GM12878 (cell line): ENCODE measurements at regions not wholly inside any gene's neighbourhood (a gene's known extent, or its start where the extent isn't known, plus 50 kb on each side); places are given as distances from the start of the nearest gene placed in this dataset.
A peak's percentile ranks its signal among the peaks of the same experiment; 100 is the strongest.

Experiments used
- ATF2 ChIP-seq: IDR thresholded peaks from 2 replicates; pipeline ENCODE4 v1.6.1; 2012; ENCODE audit warnings: low read length, inconsistent platforms
- BHLHE40 ChIP-seq, 2 experiments: fragments of 450-650 bp in 1 of 2; IDR thresholded peaks; 2 replicates each; pipeline ENCODE4 v1.6.1; 2011 to 2017; ENCODE audit warnings: low read depth in 2 of 2, borderline replicate concordance in 1 of 2, improper control_type of control experiment in 1 of 2, low read length in 1 of 2, mild to moderate bottlenecking in 1 of 2
- CBX5 ChIP-seq: sonication (generic); IDR thresholded peaks from 2 replicates; pipeline ENCODE4 v1.6.1; 2016; ENCODE audit warnings: low read depth, moderate library complexity, mild to moderate bottlenecking, inconsistent platforms
- ETV6 ChIP-seq, 2 experiments: fragments of 450-650 bp in 1 of 2; IDR thresholded peaks in 1 of 2; conservative IDR thresholded peaks in 1 of 2; 2 replicates each; pipeline ENCODE4 v1.6.1; 2014; ENCODE audit warnings: antibody characterized with exemption in 1 of 2, borderline replicate concordance in 1 of 2, low read depth in 1 of 2, mild to moderate bottlenecking in 1 of 2, moderate library complexity in 1 of 2
- EZH2 ChIP-seq: IDR thresholded peaks from 2 replicates; pipeline ENCODE4 v1.6.1; 2012; ENCODE audit warnings: low read depth, mild to moderate bottlenecking, control low read depth, inconsistent platforms, low read length, borderline replicate concordance; ENCODE audit not compliant: control insufficient read depth
- HDGF ChIP-seq: fragments of 450-650 bp; IDR thresholded peaks from 2 replicates; pipeline ENCODE4 v1.6.1; 2016; ENCODE audit warnings: antibody characterized with exemption
- JUND ChIP-seq: IDR thresholded peaks from 2 replicates; pipeline ENCODE4 v1.6.1; 2012; ENCODE audit warnings: low read depth, mild to moderate bottlenecking, low read length, improper control_type of control experiment, moderate library complexity
- NFIC ChIP-seq: IDR thresholded peaks from 2 replicates; pipeline ENCODE4 v1.6.1; 2012; ENCODE audit warnings: low read depth, mild to moderate bottlenecking, inconsistent platforms, low read length, moderate library complexity
- NR2F1 ChIP-seq: fragments of 450-650 bp; conservative IDR thresholded peaks from 2 replicates; pipeline ENCODE4 v1.6.1; 2017; ENCODE audit warnings: mild to moderate bottlenecking
- PAX5 ChIP-seq: IDR thresholded peaks from 2 replicates; pipeline ENCODE4 v1.6.1; 2011; ENCODE audit warnings: low read depth, low read length, borderline replicate concordance
- SMC3 ChIP-seq: IDR thresholded peaks from 2 replicates; pipeline ENCODE4 v1.6.1; 2011; ENCODE audit warnings: low read length, improper control_type of control experiment, borderline replicate concordance
- TCF12 ChIP-seq: IDR thresholded peaks from 2 replicates; pipeline ENCODE4 v1.6.1; 2011; ENCODE audit warnings: low read depth, mild to moderate bottlenecking, low read length
- ZNF592 ChIP-seq: fragments of 450-650 bp; IDR thresholded peaks from 2 replicates; pipeline ENCODE4 v1.6.1; 2017; ENCODE audit warnings: mild to moderate bottlenecking, moderate library complexity
- TF ChIP-seq, protein P1 (sequence below): fragments of 450-650 bp; IDR thresholded peaks from 2 replicates; pipeline ENCODE4 v1.6.1; 2017; ENCODE audit warnings: mild to moderate bottlenecking, moderate library complexity
- TF ChIP-seq, protein P2 (sequence below): fragments of 450-650 bp; IDR thresholded peaks from 2 replicates; pipeline ENCODE4 v1.6.1; 2016; ENCODE audit warnings: mild to moderate bottlenecking
- TF ChIP-seq, protein P3 (sequence below): IDR thresholded peaks from 2 replicates; pipeline ENCODE4 v1.6.1; 2012; ENCODE audit warnings: mild to moderate bottlenecking, low read depth, low read length

DNA sequence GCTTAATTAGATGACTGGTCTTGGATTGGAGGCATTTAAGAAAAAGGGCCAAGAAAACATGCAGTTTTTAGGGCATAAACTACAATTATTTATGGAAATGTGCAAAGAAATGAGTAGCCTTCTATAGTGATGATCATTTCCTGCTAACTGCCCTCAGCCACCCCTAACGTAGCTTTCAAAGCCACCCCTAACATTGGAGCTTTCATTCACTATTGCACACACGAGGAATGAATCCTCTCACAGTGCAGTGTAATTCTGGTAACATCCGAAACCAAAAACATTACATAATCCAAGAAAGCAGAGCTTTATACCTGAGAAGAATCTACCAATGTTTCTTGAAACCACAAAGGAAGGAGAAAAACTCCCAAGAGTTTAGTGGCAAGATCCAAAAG, 1003.6 kb downstream of the TMEM121 start (continued):
- TF ChIP-seq ATF2 (no peak), JUND (no peak), NR2F1 (no peak), HDGF (no peak), BHLHE40 (IDR thresholded peaks at IDR 0.05; ENCODE audit: borderline replicate concordance in 1 of 2, low read depth in 2 of 2, low read length in 1 of 2) (no peak), EZH2 (no peak), CBX5 (no peak), ZNF592 (no peak), NFIC (no peak; the same call in 1 of the 2 replicates), ETV6 (conservative IDR thresholded peaks at IDR 0.05 in 1 of 2, IDR thresholded peaks at IDR 0.05 in 1 of 2; ENCODE audit: borderline replicate concordance in 1 of 2, low read depth in 1 of 2) (peak in 1 of 2 experiments; percentile 24; a peak in 1 of 4 replicates), SMC3 (no peak), TCF12 (no peak), PAX5 (no peak)
- TF ChIP-seq, protein P1, sequence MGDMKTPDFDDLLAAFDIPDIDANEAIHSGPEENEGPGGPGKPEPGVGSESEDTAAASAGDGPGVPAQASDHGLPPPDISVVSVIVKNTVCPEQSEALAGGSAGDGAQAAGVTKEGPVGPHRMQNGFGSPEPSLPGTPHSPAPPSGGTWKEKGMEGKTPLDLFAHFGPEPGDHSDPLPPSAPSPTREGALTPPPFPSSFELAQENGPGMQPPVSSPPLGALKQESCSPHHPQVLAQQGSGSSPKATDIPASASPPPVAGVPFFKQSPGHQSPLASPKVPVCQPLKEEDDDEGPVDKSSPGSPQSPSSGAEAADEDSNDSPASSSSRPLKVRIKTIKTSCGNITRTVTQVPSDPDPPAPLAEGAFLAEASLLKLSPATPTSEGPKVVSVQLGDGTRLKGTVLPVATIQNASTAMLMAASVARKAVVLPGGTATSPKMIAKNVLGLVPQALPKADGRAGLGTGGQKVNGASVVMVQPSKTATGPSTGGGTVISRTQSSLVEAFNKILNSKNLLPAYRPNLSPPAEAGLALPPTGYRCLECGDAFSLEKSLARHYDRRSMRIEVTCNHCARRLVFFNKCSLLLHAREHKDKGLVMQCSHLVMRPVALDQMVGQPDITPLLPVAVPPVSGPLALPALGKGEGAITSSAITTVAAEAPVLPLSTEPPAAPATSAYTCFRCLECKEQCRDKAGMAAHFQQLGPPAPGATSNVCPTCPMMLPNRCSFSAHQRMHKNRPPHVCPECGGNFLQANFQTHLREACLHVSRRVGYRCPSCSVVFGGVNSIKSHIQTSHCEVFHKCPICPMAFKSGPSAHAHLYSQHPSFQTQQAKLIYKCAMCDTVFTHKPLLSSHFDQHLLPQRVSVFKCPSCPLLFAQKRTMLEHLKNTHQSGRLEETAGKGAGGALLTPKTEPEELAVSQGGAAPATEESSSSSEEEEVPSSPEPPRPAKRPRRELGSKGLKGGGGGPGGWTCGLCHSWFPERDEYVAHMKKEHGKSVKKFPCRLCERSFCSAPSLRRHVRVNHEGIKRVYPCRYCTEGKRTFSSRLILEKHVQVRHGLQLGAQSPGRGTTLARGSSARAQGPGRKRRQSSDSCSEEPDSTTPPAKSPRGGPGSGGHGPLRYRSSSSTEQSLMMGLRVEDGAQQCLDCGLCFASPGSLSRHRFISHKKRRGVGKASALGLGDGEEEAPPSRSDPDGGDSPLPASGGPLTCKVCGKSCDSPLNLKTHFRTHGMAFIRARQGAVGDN: no peak
- TF ChIP-seq, protein P2, sequence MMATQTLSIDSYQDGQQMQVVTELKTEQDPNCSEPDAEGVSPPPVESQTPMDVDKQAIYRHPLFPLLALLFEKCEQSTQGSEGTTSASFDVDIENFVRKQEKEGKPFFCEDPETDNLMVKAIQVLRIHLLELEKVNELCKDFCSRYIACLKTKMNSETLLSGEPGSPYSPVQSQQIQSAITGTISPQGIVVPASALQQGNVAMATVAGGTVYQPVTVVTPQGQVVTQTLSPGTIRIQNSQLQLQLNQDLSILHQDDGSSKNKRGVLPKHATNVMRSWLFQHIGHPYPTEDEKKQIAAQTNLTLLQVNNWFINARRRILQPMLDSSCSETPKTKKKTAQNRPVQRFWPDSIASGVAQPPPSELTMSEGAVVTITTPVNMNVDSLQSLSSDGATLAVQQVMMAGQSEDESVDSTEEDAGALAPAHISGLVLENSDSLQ: no peak
- TF ChIP-seq, protein P3, sequence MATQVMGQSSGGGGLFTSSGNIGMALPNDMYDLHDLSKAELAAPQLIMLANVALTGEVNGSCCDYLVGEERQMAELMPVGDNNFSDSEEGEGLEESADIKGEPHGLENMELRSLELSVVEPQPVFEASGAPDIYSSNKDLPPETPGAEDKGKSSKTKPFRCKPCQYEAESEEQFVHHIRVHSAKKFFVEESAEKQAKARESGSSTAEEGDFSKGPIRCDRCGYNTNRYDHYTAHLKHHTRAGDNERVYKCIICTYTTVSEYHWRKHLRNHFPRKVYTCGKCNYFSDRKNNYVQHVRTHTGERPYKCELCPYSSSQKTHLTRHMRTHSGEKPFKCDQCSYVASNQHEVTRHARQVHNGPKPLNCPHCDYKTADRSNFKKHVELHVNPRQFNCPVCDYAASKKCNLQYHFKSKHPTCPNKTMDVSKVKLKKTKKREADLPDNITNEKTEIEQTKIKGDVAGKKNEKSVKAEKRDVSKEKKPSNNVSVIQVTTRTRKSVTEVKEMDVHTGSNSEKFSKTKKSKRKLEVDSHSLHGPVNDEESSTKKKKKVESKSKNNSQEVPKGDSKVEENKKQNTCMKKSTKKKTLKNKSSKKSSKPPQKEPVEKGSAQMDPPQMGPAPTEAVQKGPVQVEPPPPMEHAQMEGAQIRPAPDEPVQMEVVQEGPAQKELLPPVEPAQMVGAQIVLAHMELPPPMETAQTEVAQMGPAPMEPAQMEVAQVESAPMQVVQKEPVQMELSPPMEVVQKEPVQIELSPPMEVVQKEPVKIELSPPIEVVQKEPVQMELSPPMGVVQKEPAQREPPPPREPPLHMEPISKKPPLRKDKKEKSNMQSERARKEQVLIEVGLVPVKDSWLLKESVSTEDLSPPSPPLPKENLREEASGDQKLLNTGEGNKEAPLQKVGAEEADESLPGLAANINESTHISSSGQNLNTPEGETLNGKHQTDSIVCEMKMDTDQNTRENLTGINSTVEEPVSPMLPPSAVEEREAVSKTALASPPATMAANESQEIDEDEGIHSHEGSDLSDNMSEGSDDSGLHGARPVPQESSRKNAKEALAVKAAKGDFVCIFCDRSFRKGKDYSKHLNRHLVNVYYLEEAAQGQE: no peak
